Right lobe of liver (tissue), 6 donors: ENCODE measurements at regions not wholly inside any gene's neighbourhood (a gene's known extent, or its start where the extent isn't known, plus 50 kb on each side); places are given as distances from the start of the nearest gene placed in this dataset.

Source experiments
- ATAC-seq, 4 donors: fragments of 200-7000 bp; cut with Tn5 transposase; one replicate each; pipeline ENCODE4 v1.9.1; 2020; ENCODE audit warnings: mild to moderate bottlenecking in 4 of 4, moderate library complexity in 4 of 4
- DNase-seq, 3 donors: peaks; one replicate each; pipeline ENCODE4 v3.0.0-alpha.2; 2020
- H3K27ac ChIP-seq, 3 donors: fragments of 200-600 bp; one replicate each; pipeline ENCODE4 v1.8.0; 2022
- H3K27me3 ChIP-seq, 2 donors: fragments of 200-600 bp; one replicate each; pipeline ENCODE4 v1.8.0; 2022
- H3K36me3 ChIP-seq, 4 donors: fragments of 200-600 bp; sonication (generic) in 1 of 4; one replicate each; pipeline versions ENCODE4 v1.5.1 to v1.8.0; 2017 to 2022; ENCODE audit warnings: control low read depth in 1 of 4
- H3K4me1 ChIP-seq, 4 donors: fragments of 200-600 bp; sonication (generic) in 1 of 4; one replicate each; pipeline versions ENCODE4 v1.5.1 to v1.8.0; 2017 to 2022; ENCODE audit warnings: control low read depth in 1 of 4
- H3K4me3 ChIP-seq, 3 donors: fragments of 200-600 bp; one replicate each; pipeline ENCODE4 v1.8.0; 2022
- H3K9me3 ChIP-seq, 4 donors: fragments of 200-600 bp; sonication (generic) in 1 of 4; one replicate each; pipeline versions ENCODE4 v1.5.1 to v1.8.0; 2017 to 2022; ENCODE audit warnings: control low read depth in 1 of 4
- CTCF ChIP-seq, 4 donors: fragments of 200-600 bp in 3 of 4; fragments of 450-650 bp in 1 of 4; IDR thresholded peaks; one replicate each; pipeline versions ENCODE4 v1.5.1 to v1.8.0; 2016 to 2022; ENCODE audit warnings: antibody characterized with exemption in 4 of 4, mild to moderate bottlenecking in 2 of 4
- POLR2A ChIP-seq: fragments of 450-650 bp; IDR thresholded peaks from one replicate; pipeline ENCODE4 v1.6.1; 2017; ENCODE audit warnings: antibody characterized with exemption, mild to moderate bottlenecking
- WGBS: methylation state at CpG from one replicate; pipeline ENCODE4 v1.1.6; 2018; ENCODE audit warnings: low coverage, low lambda C conversion rate; ENCODE audit not compliant: insufficient coverage; ENCODE audit errors: missing lambda C conversion rate; 5-methylcytosine and 5-hydroxymethylcytosine counted together
- intact Hi-C, 2 donors: fragments of 100-400 bp; cut with DNase I; formaldehyde crosslinking; loops; one replicate each; pipeline versions ENCODE4 v1.11.2 to v1.14.1; 2022
- donor health status: DM: no; HTN: yes; CAD: no.
- donor health status: DM: no; HTN: no; CAD: no.
- donor health status: DM: no; HTN: no; CAD: no.
- donor health status: DM: no; HTN: yes; CAD: no.
- donor health status: DM: no; HTN: yes; CAD: no.

- TF ChIP-seq POLR2A (no peak), CTCF (IDR thresholded peaks at IDR 0.05) (no peak)
- WGBS = 90% methylated on average over 3 of the region's 3 CpGs
- Histone ChIP-seq H3K4me1 (peaks cover 0 to 4% (median 0%) of the 10 kb centered on the region in 4 donors), H3K9me3 (no peaks in the 10 kb centered on the region), H3K36me3 (no peaks in the 10 kb centered on the region), H3K27ac (no peak overlapping the region), H3K4me3 (no peak overlapping the region), H3K27me3 (no peaks in the 10 kb centered on the region)
- no peak for ATAC-seq
- intact Hi-C loops = no loop called here
- no peak for DNase-seq
Measured at GRCh38 chr3:67860429-67860828, 206.0 kb upstream of the SUCLG2 start.

GRCh38 chr3:67858492-67858891, 204.1 kb upstream of the SUCLG2 start:
- H3K27me3 ChIP-seq = no peaks in the 10 kb centered on the region
- H3K4me3 ChIP-seq = no peak overlapping the region
- intact Hi-C loops = no loop called here
- H3K36me3 ChIP-seq = no peaks in the 10 kb centered on the region
- H3K4me1 ChIP-seq = peaks cover 0 to 17% (median 8%) of the 10 kb centered on the region in 4 donors
- DNase-seq (no peak), ATAC-seq (peak in 3 of 4 donors; percentile 20 to 49 (median 33))
- TF ChIP-seq POLR2A (no peak), CTCF (IDR thresholded peaks at IDR 0.05) (no peak)
- peak overlapping the region in 1 of 3 donors; percentile 52 for H3K27ac ChIP-seq
- no peaks in the 10 kb centered on the region for H3K9me3 ChIP-seq

- Histone ChIP-seq H3K27me3 (no peaks in the 10 kb centered on the region), H3K27ac (no peak overlapping the region), H3K9me3 (no peaks in the 10 kb centered on the region), H3K4me1 (peaks cover 0 to 17% (median 8%) of the 10 kb centered on the region in 4 donors), H3K36me3 (no peaks in the 10 kb centered on the region), H3K4me3 (no peak overlapping the region)
- TF ChIP-seq POLR2A = no peak
- TF ChIP-seq CTCF (IDR thresholded peaks at IDR 0.05) = no peak
- WGBS = 97% methylated on average over 5 of the region's 7 CpGs
- DNase-seq = no peak
- intact Hi-C loops = no loop called here
- no peak for ATAC-seq
Measured at GRCh38 chr3:67856718-67857117, 202.3 kb upstream of the SUCLG2 start.

- H3K9me3 ChIP-seq = no peaks in the 10 kb centered on the region
- intact Hi-C loops = no loop called here
- no peak for TF ChIP-seq POLR2A
- no peak for TF ChIP-seq CTCF (IDR thresholded peaks at IDR 0.05)
- H3K27ac ChIP-seq = peak overlapping the region in 2 of 3 donors; percentile 32 to 38
- peaks cover 0 to 17% (median 8%) of the 10 kb centered on the region in 4 donors for H3K4me1 ChIP-seq
- no peak overlapping the region for H3K4me3 ChIP-seq
- WGBS = 29% methylated on average over 1 of the region's 1 CpG
- no peak for DNase-seq
- H3K36me3 ChIP-seq = no peaks in the 10 kb centered on the region
- H3K27me3 ChIP-seq = no peaks in the 10 kb centered on the region
- ATAC-seq = peak; percentile 90 to 95 (median 94)
Measured at GRCh38 chr3:67854663-67855062, 200.3 kb upstream of the SUCLG2 start.

- DNase-seq (no peak), ATAC-seq (no peak)
- no peak overlapping the region for H3K4me3 ChIP-seq
- H3K9me3 ChIP-seq = no peaks in the 10 kb centered on the region
- H3K27me3 ChIP-seq = no peaks in the 10 kb centered on the region
- intact Hi-C loops = no loop called here
- H3K27ac ChIP-seq = peak overlapping the region in 1 of 3 donors; percentile 41
- TF ChIP-seq CTCF (IDR thresholded peaks at IDR 0.05) = no peak
- TF ChIP-seq POLR2A = no peak
- peaks cover 0 to 19% (median 8%) of the 10 kb centered on the region in 4 donors for H3K4me1 ChIP-seq
- no peaks in the 10 kb centered on the region for H3K36me3 ChIP-seq
- WGBS = 72% methylated on average over 2 of the region's 2 CpGs
Measured at GRCh38 chr3:67853520-67853919, 199.1 kb upstream of the SUCLG2 start.
